Adipocyte (in vitro differentiated cells): ENCODE measurements at regions not wholly inside any gene's neighbourhood (a gene's known extent, or its start where the extent isn't known, plus 50 kb on each side); places are given as distances from the start of the nearest gene placed in this dataset.

Experiments used
- DNase-seq: peaks from one replicate; pipeline ENCODE4 v3.0.0-alpha.2; 2015; ENCODE audit warnings: low read depth
- H3K27me3 ChIP-seq: replicated peaks from 2 replicates; pipeline ENCODE4 v1.7.0; 2013; ENCODE audit warnings: mild to moderate bottlenecking, low read length, moderate library complexity; ENCODE audit not compliant: control insufficient read depth, insufficient read depth
- H3K36me3 ChIP-seq: 2 replicates; pipeline ENCODE4 v1.7.0; 2013; ENCODE audit warnings: low read length, mild to moderate bottlenecking, moderate library complexity; ENCODE audit not compliant: control insufficient read depth, insufficient read depth, severe bottlenecking
- H3K4me1 ChIP-seq: 2 replicates; pipeline ENCODE4 v1.7.0; 2013; ENCODE audit warnings: mild to moderate bottlenecking, low read length, moderate library complexity; ENCODE audit not compliant: control insufficient read depth, insufficient read depth
- H3K4me3 ChIP-seq: 2 replicates; pipeline ENCODE4 v1.7.0; 2013; ENCODE audit warnings: mild to moderate bottlenecking, low read length, moderate library complexity
- H3K9ac ChIP-seq: 2 replicates; pipeline ENCODE4 v1.7.0; 2013; ENCODE audit warnings: mild to moderate bottlenecking, low read length, moderate library complexity
- H3K9me3 ChIP-seq: 2 replicates; pipeline ENCODE4 v1.7.0; 2013; ENCODE audit warnings: mild to moderate bottlenecking, low read length, moderate library complexity; ENCODE audit not compliant: control insufficient read depth

- H3K4me3 ChIP-seq, result no peak overlapping the region
- no peaks in the 10 kb centered on the region for H3K27me3 ChIP-seq
- no peak for DNase-seq
- no peak overlapping the region for H3K9ac ChIP-seq
- H3K9me3 ChIP-seq, result no peaks in the 10 kb centered on the region
- H3K36me3 ChIP-seq, result no peaks in the 10 kb centered on the region
- H3K4me1 ChIP-seq, result no peaks in the 10 kb centered on the region
These were observed 337.0 kb downstream of the BRD1 start for GRCh38 chr22:49490692-49491091.

GRCh38 chr22:49489821-49490220, 337.9 kb downstream of the BRD1 start:
- DNase-seq, result no peak
- Histone ChIP-seq H3K4me1 (no peaks in the 10 kb centered on the region), H3K36me3 (no peaks in the 10 kb centered on the region), H3K9me3 (peaks cover 2% of the 10 kb centered on the region), H3K9ac (no peak overlapping the region), H3K4me3 (no peak overlapping the region), H3K27me3 (no peaks in the 10 kb centered on the region)

- Histone ChIP-seq H3K4me3 (no peak overlapping the region), H3K9ac (no peak overlapping the region)
- DNase-seq, result no peak
These were observed 338.7 kb downstream of the BRD1 start for GRCh38 chr22:49488943-49489342.

GRCh38 chr22:49487950-49488349, 339.7 kb downstream of the BRD1 start:
- Histone ChIP-seq H3K4me1 (no peaks in the 10 kb centered on the region), H3K4me3 (no peak overlapping the region), H3K9ac (no peak overlapping the region), H3K36me3 (no peaks in the 10 kb centered on the region), H3K9me3 (peaks cover 2% of the 10 kb centered on the region), H3K27me3 (peaks cover 3% of the 10 kb centered on the region)
- DNase-seq, result no peak

More at GRCh38 chr22:49488943-49489342, 338.7 kb downstream of the BRD1 start:
- Histone ChIP-seq H3K27me3 (no peaks in the 10 kb centered on the region), H3K4me1 (no peaks in the 10 kb centered on the region), H3K36me3 (no peaks in the 10 kb centered on the region), H3K9me3 (peaks cover 2% of the 10 kb centered on the region)

GRCh38 chr22:49486225-49486624, 341.4 kb downstream of the BRD1 start:
- DNase-seq, result no peak
- H3K9me3 ChIP-seq, result peaks cover 2% of the 10 kb centered on the region
- H3K27me3 ChIP-seq, result peaks cover 9% of the 10 kb centered on the region
- no peaks in the 10 kb centered on the region for H3K4me1 ChIP-seq
- no peak overlapping the region for H3K9ac ChIP-seq
- no peak overlapping the region for H3K4me3 ChIP-seq
- no peaks in the 10 kb centered on the region for H3K36me3 ChIP-seq

- no peak overlapping the region for H3K4me3 ChIP-seq
- H3K4me1 ChIP-seq, result no peaks in the 10 kb centered on the region
- no peak for DNase-seq
These were observed 343.7 kb downstream of the BRD1 start for GRCh38 chr22:49483946-49484345.

GRCh38 chr22:49483281-49483870, 344.3 kb downstream of the BRD1 start:
- H3K4me3 ChIP-seq, result no peak overlapping the region
- peaks cover 9% of the 10 kb centered on the region for H3K27me3 ChIP-seq
- H3K9me3 ChIP-seq, result peaks cover 2% of the 10 kb centered on the region
- DNase-seq, result no peak
- H3K36me3 ChIP-seq, result no peaks in the 10 kb centered on the region
- no peaks in the 10 kb centered on the region for H3K4me1 ChIP-seq
- no peak overlapping the region for H3K9ac ChIP-seq

More at GRCh38 chr22:49483946-49484345, 343.7 kb downstream of the BRD1 start:
- Histone ChIP-seq H3K36me3 (no peaks in the 10 kb centered on the region), H3K9me3 (peaks cover 2% of the 10 kb centered on the region), H3K9ac (no peak overlapping the region), H3K27me3 (peaks cover 9% of the 10 kb centered on the region)

- Histone ChIP-seq H3K4me1 (no peaks in the 10 kb centered on the region), H3K36me3 (no peaks in the 10 kb centered on the region), H3K4me3 (no peak overlapping the region), H3K27me3 (peaks cover 9% of the 10 kb centered on the region), H3K9me3 (peaks cover 2% of the 10 kb centered on the region), H3K9ac (no peak overlapping the region)
- no peak for DNase-seq
These were observed 344.9 kb downstream of the BRD1 start for GRCh38 chr22:49482811-49483210.

GRCh38 chr22:49481659-49482399, 345.8 kb downstream of the BRD1 start:
- no peak overlapping the region for H3K4me3 ChIP-seq

GRCh38 chr22:49480896-49481658, 346.6 kb downstream of the BRD1 start:
- peaks cover 2% of the 10 kb centered on the region for H3K9me3 ChIP-seq
- no peak for DNase-seq
- no peaks in the 10 kb centered on the region for H3K36me3 ChIP-seq
- no peak overlapping the region for H3K9ac ChIP-seq
- H3K4me1 ChIP-seq, result no peaks in the 10 kb centered on the region
- H3K27me3 ChIP-seq, result peaks cover 9% of the 10 kb centered on the region
- H3K4me3 ChIP-seq, result no peak overlapping the region

More at GRCh38 chr22:49481659-49482399, 345.8 kb downstream of the BRD1 start:
- Histone ChIP-seq H3K27me3 (peaks cover 9% of the 10 kb centered on the region), H3K4me1 (no peaks in the 10 kb centered on the region), H3K36me3 (no peaks in the 10 kb centered on the region), H3K9me3 (peaks cover 2% of the 10 kb centered on the region), H3K9ac (no peak overlapping the region)
- no peak for DNase-seq

- H3K27me3 ChIP-seq, result peaks cover 9% of the 10 kb centered on the region
- no peaks in the 10 kb centered on the region for H3K4me1 ChIP-seq
- H3K9ac ChIP-seq, result no peak overlapping the region
- peaks cover 2% of the 10 kb centered on the region for H3K9me3 ChIP-seq
- no peaks in the 10 kb centered on the region for H3K36me3 ChIP-seq
- no peak overlapping the region for H3K4me3 ChIP-seq
- DNase-seq, result no peak
These were observed 347.3 kb downstream of the BRD1 start for GRCh38 chr22:49480331-49480730.
